HCT116 (cell line): ENCODE measurements at regions not wholly inside any gene's neighbourhood (a gene's known extent, or its start where the extent isn't known, plus 50 kb on each side); places are given as distances from the start of the nearest gene placed in this dataset.

Experiments used
- ATF3 ChIP-seq: IDR thresholded peaks from 2 replicates; pipeline ENCODE4 v1.6.1; 2012
- CTCF ChIP-seq, 3 experiments: fragments of 200-600 bp in 1 of 3; sonication (generic) in 1 of 3; IDR thresholded peaks in 2 of 3; conservative IDR thresholded peaks in 1 of 3; 2 replicates each; pipeline ENCODE4 v1.5.1; 2012 to 2017; ENCODE audit warnings: low read depth in 2 of 3, low read length in 2 of 3, antibody characterized with exemption in 1 of 3, borderline replicate concordance in 1 of 3, control low read depth in 1 of 3, mild to moderate bottlenecking in 1 of 3, mixed read lengths in 1 of 3, mixed run types in 1 of 3, moderate library complexity in 1 of 3; ENCODE audit not compliant: insufficient read depth in 1 of 3
- EGR1 ChIP-seq: IDR thresholded peaks from 2 replicates; pipeline ENCODE4 v1.6.1; 2012; ENCODE audit warnings: low read depth
- EZH2 ChIP-seq: fragments of 200-600 bp; sonication (generic); IDR thresholded peaks from 2 replicates; pipeline ENCODE4 v1.6.1; 2017; ENCODE audit warnings: antibody characterized with exemption, mixed run types
- JUND ChIP-seq: IDR thresholded peaks from 2 replicates; pipeline ENCODE4 v1.6.1; 2012
- POLR2A ChIP-seq: IDR thresholded peaks from 2 replicates; pipeline ENCODE4 v1.7.0; 2011; ENCODE audit warnings: borderline replicate concordance; ENCODE audit not compliant: insufficient read depth, insufficient read length; ENCODE audit errors: extremely low read depth
- POLR2AphosphoS5 ChIP-seq: IDR thresholded peaks from 2 replicates; pipeline ENCODE4 v1.6.1; 2011; ENCODE audit warnings: mild to moderate bottlenecking, low read depth, low read length, moderate library complexity
- RAD21 ChIP-seq: IDR thresholded peaks from 2 replicates; pipeline ENCODE4 v1.6.1; 2012; ENCODE audit warnings: low read depth, mild to moderate bottlenecking
- REST ChIP-seq: IDR thresholded peaks from 2 replicates; pipeline ENCODE4 v1.6.1; 2012; ENCODE audit warnings: low read depth
- SP1 ChIP-seq: IDR thresholded peaks from 2 replicates; pipeline ENCODE4 v1.6.1; 2012; ENCODE audit warnings: low read depth
- TCF7L2 ChIP-seq: IDR thresholded peaks from 2 replicates; pipeline ENCODE4 v1.7.0; 2011; ENCODE audit warnings: borderline replicate concordance, inconsistent platforms; ENCODE audit not compliant: insufficient read depth, insufficient read length; ENCODE audit errors: extremely low read depth
- ZNF274 ChIP-seq: fragments of 200-500 bp; sonication (Bioruptor generic); IDR thresholded peaks from 2 replicates; pipeline ENCODE4 v1.6.1; 2014; ENCODE audit warnings: mild to moderate bottlenecking, low read depth, low read length, inconsistent platforms

GRCh38 chr4:116585246-116585645 lies 500.1 kb downstream of the TRAM1L1 start:
- TF ChIP-seq CTCF (IDR thresholded peaks at IDR 0.05 in 2 of 3, conservative IDR thresholded peaks at IDR 0.05 in 1 of 3; ENCODE audit: borderline replicate concordance in 1 of 3, insufficient read depth in 1 of 3, low read depth in 2 of 3, low read length in 2 of 3) (no peak), ZNF274 (no peak), TCF7L2 (no peak), POLR2AphosphoS5 (no peak), POLR2A (no peak), SP1 (no peak), JUND (no peak), EZH2 (no peak), REST (no peak), RAD21 (no peak), EGR1 (no peak), ATF3 (no peak)
